ENCODE measurements at regions not wholly inside any gene's neighbourhood (a gene's known extent, or its start where the extent isn't known, plus 50 kb on each side); places are given as distances from the start of the nearest gene placed in this dataset.

- no peak for DNase-seq
Measured at GRCh38 chr6:149185799-149186357, 131.6 kb upstream of the TAB2 start.

GRCh38 chr6:149186873-149187272 lies 130.6 kb upstream of the TAB2 start:
- DNase-seq = no peak

GRCh38 chr6:149190224-149190831 lies 127.2 kb upstream of the TAB2 start:
- peak; percentile 57 to 62 for DNase-seq

GRCh38 chr6:149194820-149195558 lies 122.5 kb upstream of the TAB2 start:
- no peak for DNase-seq

- no peak for DNase-seq
Measured at GRCh38 chr6:149196091-149196490, 121.4 kb upstream of the TAB2 start.

- DNase-seq = no peak
Measured at GRCh38 chr6:149197482-149197881, 120.0 kb upstream of the TAB2 start.

- DNase-seq = no peak
Measured at GRCh38 chr6:149198265-149198664, 119.2 kb upstream of the TAB2 start.

- DNase-seq = no peak
Measured at GRCh38 chr6:149200282-149200945, 117.1 kb upstream of the TAB2 start.

- DNase-seq = no peak
Measured at GRCh38 chr6:149201068-149201655, 116.3 kb upstream of the TAB2 start.

GRCh38 chr6:149202100-149202499 lies 115.4 kb upstream of the TAB2 start:
- DNase-seq = no peak

GRCh38 chr6:149202952-149203351 lies 114.6 kb upstream of the TAB2 start:
- DNase-seq = no peak

GRCh38 chr6:149203509-149203908 lies 114.0 kb upstream of the TAB2 start:
- no peak for DNase-seq

GRCh38 chr6:149208134-149208601 lies 109.3 kb upstream of the TAB2 start:
- no peak for DNase-seq

- no peak for DNase-seq
Measured at GRCh38 chr6:149209871-149210775, 107.4 kb upstream of the TAB2 start.

GRCh38 chr6:149211046-149211571 lies 106.4 kb upstream of the TAB2 start:
- no peak for DNase-seq

- no peak for DNase-seq
Measured at GRCh38 chr6:149212206-149212605, 105.3 kb upstream of the TAB2 start.

GRCh38 chr6:149212892-149213801 lies 104.4 kb upstream of the TAB2 start:
- peak in 1 of 2 donors; percentile 39 for DNase-seq

- no peak for DNase-seq
Measured at GRCh38 chr6:149213829-149214228, 103.7 kb upstream of the TAB2 start.

- no peak for DNase-seq
Measured at GRCh38 chr6:149216459-149216858, 101.1 kb upstream of the TAB2 start.

GRCh38 chr6:149217466-149217888 lies 100.0 kb upstream of the TAB2 start:
- DNase-seq = no peak

- DNase-seq = no peak
Measured at GRCh38 chr6:149218471-149218870, 99.0 kb upstream of the TAB2 start.
